ENCODE measurements at regions not wholly inside any gene's neighbourhood (a gene's known extent, or its start where the extent isn't known, plus 50 kb on each side); places are given as distances from the start of the nearest gene placed in this dataset.
"Not testable (repeated sequence)": the region's sequence is repeated elsewhere in the genome, so short reads cannot be mapped to it uniquely, and the experiment has no call there.

- no peaks in the 10 kb centered on the region for H3K36me3 ChIP-seq
- H3K4me3 ChIP-seq (ENCODE audit: low read depth in 1 of 2, low read length in 1 of 2), result no peak overlapping the region
- no peak for TF ChIP-seq CTCF (IDR thresholded peaks at IDR 0.05)
- no peaks in the 10 kb centered on the region for H3K27me3 ChIP-seq
- no peaks in the 10 kb centered on the region for H3K4me1 ChIP-seq (ENCODE audit: control insufficient read depth in 1 of 2, insufficient read depth in 1 of 2, low read depth in 1 of 2, low read length in 1 of 2)
- no peak overlapping the region for H3K27ac ChIP-seq
- no peaks in the 10 kb centered on the region for H3K9me3 ChIP-seq
Observed at GRCh38 chr4:79831701-79832514, 241.1 kb downstream of the ANTXR2 start.

GRCh38 chr4:79831119-79831528, 241.9 kb downstream of the ANTXR2 start:
- Histone ChIP-seq H3K27ac (no peak overlapping the region), H3K36me3 (no peaks in the 10 kb centered on the region), H3K4me3 (ENCODE audit: low read depth in 1 of 2, low read length in 1 of 2) (no peak overlapping the region), H3K9me3 (no peaks in the 10 kb centered on the region), H3K4me1 (ENCODE audit: control insufficient read depth in 1 of 2, insufficient read depth in 1 of 2, low read depth in 1 of 2, low read length in 1 of 2) (no peaks in the 10 kb centered on the region), H3K27me3 (no peaks in the 10 kb centered on the region)
- TF ChIP-seq CTCF (IDR thresholded peaks at IDR 0.05), result no peak

GRCh38 chr4:79827283-79827682, 245.7 kb downstream of the ANTXR2 start:
- Histone ChIP-seq H3K36me3 (no peaks in the 10 kb centered on the region), H3K9me3 (no peaks in the 10 kb centered on the region), H3K4me3 (ENCODE audit: low read depth in 1 of 2, low read length in 1 of 2) (no peak overlapping the region), H3K4me1 (ENCODE audit: control insufficient read depth in 1 of 2, insufficient read depth in 1 of 2, low read depth in 1 of 2, low read length in 1 of 2) (no peaks in the 10 kb centered on the region), H3K27me3 (no peaks in the 10 kb centered on the region), H3K27ac (no peak overlapping the region)
- TF ChIP-seq CTCF (IDR thresholded peaks at IDR 0.05), result no peak

- Histone ChIP-seq H3K4me3 (ENCODE audit: low read depth in 1 of 2, low read length in 1 of 2) (no peak overlapping the region), H3K36me3 (no peaks in the 10 kb centered on the region), H3K27ac (no peak overlapping the region), H3K27me3 (no peaks in the 10 kb centered on the region), H3K4me1 (ENCODE audit: control insufficient read depth in 1 of 2, insufficient read depth in 1 of 2, low read depth in 1 of 2, low read length in 1 of 2) (no peaks in the 10 kb centered on the region), H3K9me3 (no peaks in the 10 kb centered on the region)
- TF ChIP-seq CTCF (IDR thresholded peaks at IDR 0.05), result no peak
Observed at GRCh38 chr4:79823148-79823763, 249.8 kb downstream of the ANTXR2 start.

GRCh38 chr4:79820427-79820826, 252.6 kb downstream of the ANTXR2 start:
- Histone ChIP-seq H3K27me3 (no peaks in the 10 kb centered on the region), H3K9me3 (no peaks in the 10 kb centered on the region)

GRCh38 chr4:79807933-79808332, 265.1 kb downstream of the ANTXR2 start:
- not testable (repeated sequence) for H3K9me3 ChIP-seq; H3K27me3 ChIP-seq; H3K36me3 ChIP-seq; H3K4me1 ChIP-seq (ENCODE audit: control insufficient read depth in 1 of 2, insufficient read depth in 1 of 2, low read depth in 1 of 2, low read length in 1 of 2); H3K27ac ChIP-seq; H3K4me3 ChIP-seq (ENCODE audit: low read depth in 1 of 2, low read length in 1 of 2)

More at GRCh38 chr4:79820427-79820826, 252.6 kb downstream of the ANTXR2 start:
- TF ChIP-seq CTCF (IDR thresholded peaks at IDR 0.05), result no peak
- Histone ChIP-seq H3K4me1 (ENCODE audit: control insufficient read depth in 1 of 2, insufficient read depth in 1 of 2, low read depth in 1 of 2, low read length in 1 of 2) (no peaks in the 10 kb centered on the region), H3K27ac (no peak overlapping the region), H3K4me3 (ENCODE audit: low read depth in 1 of 2, low read length in 1 of 2) (no peak overlapping the region), H3K36me3 (no peaks in the 10 kb centered on the region)
